ENCODE measurements at regions not wholly inside any gene's neighbourhood (a gene's known extent, or its start where the extent isn't known, plus 50 kb on each side); places are given as distances from the start of the nearest gene placed in this dataset.
"Not testable (repeated sequence)": the region's sequence is repeated elsewhere in the genome, so short reads cannot be mapped to it uniquely, and the experiment has no call there.

- no peak for DNase-seq (ENCODE audit: low spot score)
Observed at GRCh38 chr4:126583509-126583908, 1049.2 kb upstream of the INTU start.

GRCh38 chr4:126591583-126591982, 1041.2 kb upstream of the INTU start:
- no peak for DNase-seq (ENCODE audit: low spot score)

GRCh38 chr4:126592088-126592487, 1040.7 kb upstream of the INTU start:
- DNase-seq (ENCODE audit: low spot score) = no peak

GRCh38 chr4:126593626-126594025, 1039.1 kb upstream of the INTU start:
- DNase-seq (ENCODE audit: low spot score) = no peak

- DNase-seq (ENCODE audit: low spot score) = no peak
Observed at GRCh38 chr4:126595643-126596042, 1037.1 kb upstream of the INTU start.

- no peak for DNase-seq (ENCODE audit: low spot score)
Observed at GRCh38 chr4:126599746-126600145, 1033.0 kb upstream of the INTU start.

GRCh38 chr4:126603210-126603609, 1029.5 kb upstream of the INTU start:
- no peak for DNase-seq (ENCODE audit: low spot score)

GRCh38 chr4:126603825-126604224, 1028.9 kb upstream of the INTU start:
- no peak for DNase-seq (ENCODE audit: low spot score)

GRCh38 chr4:126604268-126604867, 1028.4 kb upstream of the INTU start:
- no peak for DNase-seq (ENCODE audit: low spot score)

- DNase-seq (ENCODE audit: low spot score) = no peak
Observed at GRCh38 chr4:126610933-126611332, 1021.8 kb upstream of the INTU start.

GRCh38 chr4:126611900-126612299, 1020.9 kb upstream of the INTU start:
- no peak for DNase-seq (ENCODE audit: low spot score)

GRCh38 chr4:126614356-126614855, 1018.4 kb upstream of the INTU start:
- no peak for DNase-seq (ENCODE audit: low spot score)

GRCh38 chr4:126616795-126617194, 1016.0 kb upstream of the INTU start:
- no peak for DNase-seq (ENCODE audit: low spot score)

GRCh38 chr4:126627255-126627654, 1005.5 kb upstream of the INTU start:
- no peak for DNase-seq (ENCODE audit: low spot score)

GRCh38 chr4:126628933-126629332, 1003.8 kb upstream of the INTU start:
- no peak for DNase-seq (ENCODE audit: low spot score)

- no peak for DNase-seq (ENCODE audit: low spot score)
Observed at GRCh38 chr4:126630230-126630629, 1002.5 kb upstream of the INTU start.

- DNase-seq (ENCODE audit: low spot score) = no peak
Observed at GRCh38 chr4:126633306-126633705, 999.5 kb upstream of the INTU start.

- no peak for DNase-seq (ENCODE audit: low spot score)
Observed at GRCh38 chr4:126637706-126638105, 995.1 kb upstream of the INTU start.

- DNase-seq (ENCODE audit: low spot score) = no peak
Observed at GRCh38 chr4:126647320-126647719, 985.4 kb upstream of the INTU start.

GRCh38 chr4:126647756-126648397, 984.9 kb upstream of the INTU start:
- DNase-seq (ENCODE audit: low spot score) = no peak

- DNase-seq (ENCODE audit: low spot score) = no peak
Observed at GRCh38 chr4:126658411-126658810, 974.3 kb upstream of the INTU start.

GRCh38 chr4:126661194-126661593, 971.6 kb upstream of the INTU start:
- DNase-seq (ENCODE audit: low spot score) = no peak

GRCh38 chr4:126664839-126665238, 967.9 kb upstream of the INTU start:
- no peak for DNase-seq (ENCODE audit: low spot score)

GRCh38 chr4:126670038-126670437, 962.7 kb upstream of the INTU start:
- DNase-seq (ENCODE audit: low spot score) = not testable (repeated sequence)
